Prostate gland (tissue), 2 donors: ENCODE measurements at regions not wholly inside any gene's neighbourhood (a gene's known extent, or its start where the extent isn't known, plus 50 kb on each side); places are given as distances from the start of the nearest gene placed in this dataset.

Source experiments
- CTCF ChIP-seq, 4 experiments: fragments of 200-600 bp in 2 of 4; fragments of 450-650 bp in 2 of 4; sonication (generic) in 2 of 4; IDR thresholded peaks; 1 replicate in 3 of 4; 2 replicates in 1 of 4; pipeline ENCODE4 v1.5.1; 2016 to 2019; ENCODE audit warnings: antibody characterized with exemption in 4 of 4, mild to moderate bottlenecking in 2 of 4, moderate library complexity in 2 of 4
- POLR2A ChIP-seq: fragments of 450-650 bp; IDR thresholded peaks from one replicate; pipeline ENCODE4 v1.6.1; 2016; ENCODE audit warnings: antibody characterized with exemption, mild to moderate bottlenecking
- POLR2AphosphoS5 ChIP-seq: sonication (generic); formaldehyde crosslinking; IDR thresholded peaks from one replicate; pipeline ENCODE4 v1.6.1; 2017; ENCODE audit warnings: antibody characterized with exemption

DNA sequence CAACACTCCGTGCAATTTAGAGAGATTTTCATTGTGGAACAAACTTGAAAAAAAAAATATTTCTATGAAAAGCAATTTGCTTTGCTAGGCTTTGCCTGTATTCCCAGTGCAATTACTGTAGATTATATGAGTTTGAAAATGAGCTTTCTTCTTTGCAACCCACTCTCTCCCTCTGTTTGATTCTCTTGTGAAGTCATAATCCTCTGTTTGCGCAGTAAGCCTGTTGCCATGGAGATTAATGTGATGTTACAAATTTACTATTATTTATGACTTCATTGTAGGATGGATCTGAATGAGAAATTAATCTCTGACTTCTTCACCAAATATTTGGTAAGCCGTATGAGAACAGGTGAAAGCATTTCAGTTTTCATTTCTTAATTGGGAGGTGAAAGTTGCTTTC lies 320.3 kb downstream of the SPATA31D1 start:
- TF ChIP-seq CTCF (IDR thresholded peaks at IDR 0.05), result no peak
- TF ChIP-seq POLR2A, result no peak
- no peak for TF ChIP-seq POLR2AphosphoS5
